ENCODE measurements at regions not wholly inside any gene's neighbourhood (a gene's known extent, or its start where the extent isn't known, plus 50 kb on each side); places are given as distances from the start of the nearest gene placed in this dataset.
A peak's percentile ranks its signal among the peaks of the same experiment; 100 is the strongest.

GRCh38 chr9:115712981-115713380 lies 440.6 kb upstream of the PAPPA start:
- DNase-seq (ENCODE audit: low read depth, low spot score) = no peak
- CTCF ChIA-PET = no interaction called here
- Histone ChIP-seq H3K4me3 (ENCODE audit: low read depth, low read length) (no peak overlapping the region), H3K9me3 (ENCODE audit: control insufficient read depth, insufficient read depth, low read length) (no peaks in the 10 kb centered on the region), H3K27ac (ENCODE audit: low read depth, low read length) (no peak overlapping the region), H3K27me3 (ENCODE audit: control insufficient read depth, insufficient read depth, low read length) (no peaks in the 10 kb centered on the region)
- POLR2A ChIA-PET = no interaction called here
- TF ChIP-seq, protein P1, sequence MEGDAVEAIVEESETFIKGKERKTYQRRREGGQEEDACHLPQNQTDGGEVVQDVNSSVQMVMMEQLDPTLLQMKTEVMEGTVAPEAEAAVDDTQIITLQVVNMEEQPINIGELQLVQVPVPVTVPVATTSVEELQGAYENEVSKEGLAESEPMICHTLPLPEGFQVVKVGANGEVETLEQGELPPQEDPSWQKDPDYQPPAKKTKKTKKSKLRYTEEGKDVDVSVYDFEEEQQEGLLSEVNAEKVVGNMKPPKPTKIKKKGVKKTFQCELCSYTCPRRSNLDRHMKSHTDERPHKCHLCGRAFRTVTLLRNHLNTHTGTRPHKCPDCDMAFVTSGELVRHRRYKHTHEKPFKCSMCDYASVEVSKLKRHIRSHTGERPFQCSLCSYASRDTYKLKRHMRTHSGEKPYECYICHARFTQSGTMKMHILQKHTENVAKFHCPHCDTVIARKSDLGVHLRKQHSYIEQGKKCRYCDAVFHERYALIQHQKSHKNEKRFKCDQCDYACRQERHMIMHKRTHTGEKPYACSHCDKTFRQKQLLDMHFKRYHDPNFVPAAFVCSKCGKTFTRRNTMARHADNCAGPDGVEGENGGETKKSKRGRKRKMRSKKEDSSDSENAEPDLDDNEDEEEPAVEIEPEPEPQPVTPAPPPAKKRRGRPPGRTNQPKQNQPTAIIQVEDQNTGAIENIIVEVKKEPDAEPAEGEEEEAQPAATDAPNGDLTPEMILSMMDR (IDR thresholded peaks at IDR 0.05; ENCODE audit: low read depth, low read length) = no peak

- POLR2A ChIA-PET = no interaction called here
- no peak overlapping the region for H3K27ac ChIP-seq (ENCODE audit: low read depth, low read length)
- CTCF ChIA-PET = no interaction called here
Measured at GRCh38 chr9:115715666-115716065, 437.9 kb upstream of the PAPPA start.

DNA sequence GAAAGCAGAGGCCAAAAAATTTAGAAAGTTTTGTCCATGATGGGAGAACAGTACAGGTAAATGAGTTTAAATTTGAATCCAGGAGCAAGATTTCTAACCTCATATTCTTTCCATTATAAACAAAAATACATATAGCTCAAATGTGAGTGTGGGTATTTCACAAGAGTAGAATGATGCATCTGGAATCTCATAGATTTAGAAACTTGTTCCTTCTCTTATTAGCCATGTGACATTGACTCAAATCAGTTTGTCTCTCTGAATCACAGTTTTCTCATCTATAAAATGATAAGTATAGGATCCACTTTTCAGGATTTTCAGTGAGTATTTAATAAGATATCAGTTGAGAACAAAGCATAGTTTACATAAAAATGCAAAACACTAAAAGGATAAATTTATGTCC lies 436.3 kb upstream of the PAPPA start:
- ChIA-PET CTCF (interaction anchor here (1.9 kb wide), 1 partner anchor 124 kb away, joined by 4 read pairs; no protein-coding TSS in a partner anchor), POLR2A (no interaction called here)
- Histone ChIP-seq H3K27me3 (ENCODE audit: control insufficient read depth, insufficient read depth, low read length) (no peaks in the 10 kb centered on the region), H3K9me3 (ENCODE audit: control insufficient read depth, insufficient read depth, low read length) (no peaks in the 10 kb centered on the region), H3K27ac (ENCODE audit: low read depth, low read length) (no peak overlapping the region), H3K4me3 (ENCODE audit: low read depth, low read length) (no peak overlapping the region)
- DNase-seq (ENCODE audit: low read depth, low spot score) = no peak
- TF ChIP-seq, protein P1 (IDR thresholded peaks at IDR 0.05; ENCODE audit: low read depth, low read length) = no peak

More at GRCh38 chr9:115715666-115716065, 437.9 kb upstream of the PAPPA start:
- no peaks in the 10 kb centered on the region for H3K9me3 ChIP-seq (ENCODE audit: control insufficient read depth, insufficient read depth, low read length)
- TF ChIP-seq, protein P1 (IDR thresholded peaks at IDR 0.05; ENCODE audit: low read depth, low read length) = no peak
- no peaks in the 10 kb centered on the region for H3K27me3 ChIP-seq (ENCODE audit: control insufficient read depth, insufficient read depth, low read length)
- no peak for DNase-seq (ENCODE audit: low read depth, low spot score)
- H3K4me3 ChIP-seq (ENCODE audit: low read depth, low read length) = no peak overlapping the region

DNA sequence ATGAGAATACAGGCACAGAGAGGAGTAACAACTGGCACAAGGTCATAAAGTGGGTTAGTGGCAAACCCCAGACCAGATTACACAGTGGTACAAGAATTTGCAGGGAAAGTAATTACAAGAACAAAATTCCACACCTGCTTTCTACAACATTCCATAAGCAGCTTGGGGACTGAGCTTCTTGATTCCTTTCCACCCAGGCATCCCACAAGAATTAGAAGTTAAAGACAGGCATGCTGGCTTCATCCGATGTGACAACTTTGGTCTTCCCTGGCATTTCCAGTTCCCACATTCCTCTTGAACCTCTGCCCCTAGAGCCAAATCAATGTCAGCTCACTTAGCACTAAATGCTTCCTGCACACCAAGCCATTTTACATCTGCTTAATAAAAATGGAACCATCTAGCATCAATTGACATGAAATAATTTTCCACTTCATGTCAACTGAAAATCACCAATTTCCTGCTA lies 435.8 kb upstream of the PAPPA start:
- peak; percentile 7 for DNase-seq (ENCODE audit: low read depth, low spot score)
- TF ChIP-seq, protein P1 (IDR thresholded peaks at IDR 0.05; ENCODE audit: low read depth, low read length) = no peak
- no peak overlapping the region for H3K27ac ChIP-seq (ENCODE audit: low read depth, low read length)
- H3K4me3 ChIP-seq (ENCODE audit: low read depth, low read length) = no peak overlapping the region
- H3K9me3 ChIP-seq (ENCODE audit: control insufficient read depth, insufficient read depth, low read length) = no peaks in the 10 kb centered on the region
- CTCF ChIA-PET = interaction anchor here (1.9 kb wide), 1 partner anchor 124 kb away, joined by 4 read pairs; no protein-coding TSS in a partner anchor
- POLR2A ChIA-PET = no interaction called here
- H3K27me3 ChIP-seq (ENCODE audit: control insufficient read depth, insufficient read depth, low read length) = no peaks in the 10 kb centered on the region

GRCh38 chr9:115730396-115730795 lies 423.2 kb upstream of the PAPPA start:
- TF ChIP-seq, protein P1 (IDR thresholded peaks at IDR 0.05; ENCODE audit: low read depth, low read length) = no peak
- H3K4me3 ChIP-seq (ENCODE audit: low read depth, low read length) = no peak overlapping the region
- H3K27me3 ChIP-seq (ENCODE audit: control insufficient read depth, insufficient read depth, low read length) = no peaks in the 10 kb centered on the region
- DNase-seq (ENCODE audit: low read depth, low spot score) = no peak
- CTCF ChIA-PET = interaction anchor here (0.6 kb wide), 1 partner anchor 16 kb away, joined by 3 read pairs; no protein-coding TSS in a partner anchor
- no peaks in the 10 kb centered on the region for H3K9me3 ChIP-seq (ENCODE audit: control insufficient read depth, insufficient read depth, low read length)
- POLR2A ChIA-PET = no interaction called here
- no peak overlapping the region for H3K27ac ChIP-seq (ENCODE audit: low read depth, low read length)
